GM19035 (cell line): ENCODE measurements at regions not wholly inside any gene's neighbourhood (a gene's known extent, or its start where the extent isn't known, plus 50 kb on each side); places are given as distances from the start of the nearest gene placed in this dataset.

Experiments used
- ATAC-seq: cut with Tn5 transposase; IDR thresholded peaks from one replicate; pipeline ENCODE4 v1.9.1; 2021; ENCODE audit not compliant: unreplicated experiment

- ATAC-seq: no peak
Observed at GRCh38 chr5:23579566-23579965, 72.2 kb downstream of the PRDM9 start.

GRCh38 chr5:23583081-23583480 lies 75.7 kb downstream of the PRDM9 start:
- ATAC-seq: no peak

- ATAC-seq: no peak
Observed at GRCh38 chr5:23588841-23589326, 81.5 kb downstream of the PRDM9 start.

GRCh38 chr5:23591250-23591649 lies 83.8 kb downstream of the PRDM9 start:
- no peak for ATAC-seq

GRCh38 chr5:23606927-23607326 lies 99.5 kb downstream of the PRDM9 start:
- ATAC-seq: no peak

GRCh38 chr5:23612701-23613100 lies 105.3 kb downstream of the PRDM9 start:
- no peak for ATAC-seq

GRCh38 chr5:23613566-23613965 lies 106.2 kb downstream of the PRDM9 start:
- no peak for ATAC-seq

GRCh38 chr5:23614422-23614821 lies 107.0 kb downstream of the PRDM9 start:
- no peak for ATAC-seq

GRCh38 chr5:23626961-23627360 lies 119.6 kb downstream of the PRDM9 start:
- ATAC-seq: no peak

GRCh38 chr5:23627976-23628375 lies 120.6 kb downstream of the PRDM9 start:
- no peak for ATAC-seq

- ATAC-seq: no peak
Observed at GRCh38 chr5:23629396-23629795, 122.0 kb downstream of the PRDM9 start.

- ATAC-seq: no peak
Observed at GRCh38 chr5:23631302-23632045, 124.1 kb downstream of the PRDM9 start.

GRCh38 chr5:23635938-23636337 lies 128.5 kb downstream of the PRDM9 start:
- no peak for ATAC-seq

- no peak for ATAC-seq
Observed at GRCh38 chr5:23639326-23639725, 131.9 kb downstream of the PRDM9 start.

GRCh38 chr5:23648656-23649055 lies 141.2 kb downstream of the PRDM9 start:
- no peak for ATAC-seq

GRCh38 chr5:23649594-23649993 lies 142.2 kb downstream of the PRDM9 start:
- ATAC-seq: no peak

GRCh38 chr5:23655674-23656073 lies 148.3 kb downstream of the PRDM9 start:
- ATAC-seq: no peak

- no peak for ATAC-seq
Observed at GRCh38 chr5:23675456-23675855, 168.0 kb downstream of the PRDM9 start.

- ATAC-seq: no peak
Observed at GRCh38 chr5:23677996-23678395, 170.6 kb downstream of the PRDM9 start.

- ATAC-seq: no peak
Observed at GRCh38 chr5:23684103-23684502, 176.7 kb downstream of the PRDM9 start.

- ATAC-seq: no peak
Observed at GRCh38 chr5:23703940-23704855, 196.8 kb downstream of the PRDM9 start.

GRCh38 chr5:23717486-23717885 lies 210.1 kb downstream of the PRDM9 start:
- ATAC-seq: no peak
